Testis (tissue), 2 donors: ENCODE measurements at regions not wholly inside any gene's neighbourhood (a gene's known extent, or its start where the extent isn't known, plus 50 kb on each side); places are given as distances from the start of the nearest gene placed in this dataset.

ENCODE experiments used
- DNase-seq: peaks from one replicate; pipeline ENCODE4 v3.0.0-alpha.2; 2019
- H3K27ac ChIP-seq, 2 donors: fragments of 200-600 bp; sonication (generic); one replicate each; pipeline ENCODE4 v1.5.1; 2019
- H3K27me3 ChIP-seq: fragments of 200-600 bp; sonication (generic); one replicate; pipeline ENCODE4 v1.5.1; 2019
- H3K36me3 ChIP-seq: fragments of 200-600 bp; sonication (generic); one replicate; pipeline ENCODE4 v1.5.1; 2017; ENCODE audit warnings: low read depth; ENCODE audit errors: missing control alignments
- H3K4me1 ChIP-seq: fragments of 200-600 bp; sonication (generic); one replicate; pipeline ENCODE4 v1.5.1; 2019
- H3K4me3 ChIP-seq, 2 donors: fragments of 200-600 bp; sonication (generic); one replicate each; pipeline ENCODE4 v1.5.1; 2017 to 2019
- H3K9me3 ChIP-seq: fragments of 200-600 bp; sonication (generic); one replicate; pipeline ENCODE4 v1.5.1; 2017
- POLR2A ChIP-seq: fragments of 450-650 bp; IDR thresholded peaks from one replicate; pipeline ENCODE4 v1.6.1; 2017; ENCODE audit warnings: antibody characterized with exemption, mild to moderate bottlenecking, moderate library complexity
- WGBS, 2 donors: methylation state at CpG; one replicate each; pipeline ENCODE4 v1.1.5; 2018; 5-methylcytosine and 5-hydroxymethylcytosine counted together
- intact Hi-C: fragments of 100-400 bp; cut with DNase I; formaldehyde crosslinking; loops from one replicate; pipeline ENCODE4 v1.15.1; 2023; ENCODE audit warnings: low total_unique reads
- TF ChIP-seq, protein P1 (sequence below), 3 experiments: fragments of 450-650 bp in 2 of 3; fragments of 200-600 bp in 1 of 3; sonication (generic) in 1 of 3; IDR thresholded peaks; one replicate each; pipeline ENCODE4 v1.5.1; 2016 to 2019; ENCODE audit warnings: antibody characterized with exemption in 3 of 3, mild to moderate bottlenecking in 2 of 3, moderate library complexity in 1 of 3

GRCh38 chr20:57792386-57793080, 82.7 kb upstream of the PMEPA1 start:
- no peaks in the 10 kb centered on the region for H3K36me3 ChIP-seq
- no peaks in the 10 kb centered on the region for H3K9me3 ChIP-seq
- intact Hi-C loops: no loop called here
- DNase-seq: no peak
- H3K27ac ChIP-seq: no peak overlapping the region
- no peaks in the 10 kb centered on the region for H3K27me3 ChIP-seq
- H3K4me1 ChIP-seq: no peaks in the 10 kb centered on the region
- TF ChIP-seq, protein P1, sequence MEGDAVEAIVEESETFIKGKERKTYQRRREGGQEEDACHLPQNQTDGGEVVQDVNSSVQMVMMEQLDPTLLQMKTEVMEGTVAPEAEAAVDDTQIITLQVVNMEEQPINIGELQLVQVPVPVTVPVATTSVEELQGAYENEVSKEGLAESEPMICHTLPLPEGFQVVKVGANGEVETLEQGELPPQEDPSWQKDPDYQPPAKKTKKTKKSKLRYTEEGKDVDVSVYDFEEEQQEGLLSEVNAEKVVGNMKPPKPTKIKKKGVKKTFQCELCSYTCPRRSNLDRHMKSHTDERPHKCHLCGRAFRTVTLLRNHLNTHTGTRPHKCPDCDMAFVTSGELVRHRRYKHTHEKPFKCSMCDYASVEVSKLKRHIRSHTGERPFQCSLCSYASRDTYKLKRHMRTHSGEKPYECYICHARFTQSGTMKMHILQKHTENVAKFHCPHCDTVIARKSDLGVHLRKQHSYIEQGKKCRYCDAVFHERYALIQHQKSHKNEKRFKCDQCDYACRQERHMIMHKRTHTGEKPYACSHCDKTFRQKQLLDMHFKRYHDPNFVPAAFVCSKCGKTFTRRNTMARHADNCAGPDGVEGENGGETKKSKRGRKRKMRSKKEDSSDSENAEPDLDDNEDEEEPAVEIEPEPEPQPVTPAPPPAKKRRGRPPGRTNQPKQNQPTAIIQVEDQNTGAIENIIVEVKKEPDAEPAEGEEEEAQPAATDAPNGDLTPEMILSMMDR (IDR thresholded peaks at IDR 0.05): no peak
- TF ChIP-seq POLR2A: no peak
- 83 to 90% methylated on average over 15 to 20 of the region's 20 CpGs for WGBS, 2 donors
- no peak overlapping the region for H3K4me3 ChIP-seq

- Histone ChIP-seq H3K36me3 (no peaks in the 10 kb centered on the region), H3K27ac (no peak overlapping the region)
These were observed 82.2 kb upstream of the PMEPA1 start for GRCh38 chr20:57791966-57792365.

GRCh38 chr20:57791178-57791962, 81.6 kb upstream of the PMEPA1 start:
- TF ChIP-seq, protein P1 (IDR thresholded peaks at IDR 0.05): no peak
- TF ChIP-seq POLR2A: no peak
- no peak overlapping the region for H3K4me3 ChIP-seq
- intact Hi-C loops: no loop called here
- WGBS, 2 donors: 85 to 91% methylated on average over 15 of the region's 15 CpGs
- no peak overlapping the region for H3K27ac ChIP-seq
- H3K36me3 ChIP-seq: no peaks in the 10 kb centered on the region
- H3K9me3 ChIP-seq: no peaks in the 10 kb centered on the region
- H3K27me3 ChIP-seq: no peaks in the 10 kb centered on the region
- H3K4me1 ChIP-seq: no peaks in the 10 kb centered on the region
- DNase-seq: no peak

More at GRCh38 chr20:57791966-57792365, 82.2 kb upstream of the PMEPA1 start:
- no peaks in the 10 kb centered on the region for H3K9me3 ChIP-seq
- TF ChIP-seq POLR2A: no peak
- TF ChIP-seq, protein P1 (IDR thresholded peaks at IDR 0.05): no peak
- no peaks in the 10 kb centered on the region for H3K27me3 ChIP-seq
- DNase-seq: no peak
- no peak overlapping the region for H3K4me3 ChIP-seq
- intact Hi-C loops: no loop called here
- no peaks in the 10 kb centered on the region for H3K4me1 ChIP-seq
- WGBS, 2 donors: 58% methylated on average over 8 of the region's 8 CpGs

DNA sequence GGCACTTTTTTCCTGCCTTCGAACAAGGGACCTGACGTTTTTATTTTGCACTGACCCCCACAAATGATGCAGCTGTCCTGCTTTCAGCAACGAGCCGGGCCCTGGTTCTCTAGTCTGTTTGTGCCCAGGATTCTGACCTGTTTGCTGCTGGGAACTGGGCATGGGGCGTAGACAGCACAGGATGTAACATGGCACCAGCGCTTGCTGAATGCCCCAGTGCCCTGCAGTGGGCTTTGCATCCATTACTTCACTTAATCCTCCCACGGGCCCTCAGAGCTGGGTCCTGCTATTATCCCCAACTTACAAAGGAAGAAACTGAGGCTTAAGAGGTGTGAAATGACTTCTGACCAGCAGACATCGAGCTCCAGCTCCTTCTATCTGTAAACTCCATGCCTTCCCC, 80.4 kb upstream of the PMEPA1 start:
- H3K9me3 ChIP-seq: no peaks in the 10 kb centered on the region
- WGBS, 2 donors: 83 to 85% methylated on average over 8 of the region's 8 CpGs
- TF ChIP-seq, protein P1 (IDR thresholded peaks at IDR 0.05): no peak
- TF ChIP-seq POLR2A: no peak
- H3K4me1 ChIP-seq: no peaks in the 10 kb centered on the region
- no peak for DNase-seq
- no peaks in the 10 kb centered on the region for H3K27me3 ChIP-seq
- no peak overlapping the region for H3K27ac ChIP-seq
- intact Hi-C loops: no loop called here
- H3K4me3 ChIP-seq: no peak overlapping the region
- no peaks in the 10 kb centered on the region for H3K36me3 ChIP-seq
